AG09319 (cell line): ENCODE measurements at regions not wholly inside any gene's neighbourhood (a gene's known extent, or its start where the extent isn't known, plus 50 kb on each side); places are given as distances from the start of the nearest gene placed in this dataset.

Experiments
- DNase-seq: peaks from one replicate; pipeline ENCODE4 v3.0.0-alpha.2; 2010; ENCODE audit warnings: low read depth; ENCODE audit errors: extremely low read depth
- TF ChIP-seq, protein P1 (sequence below): IDR thresholded peaks from 2 replicates; pipeline ENCODE4 v1.5.1; 2011; ENCODE audit warnings: low read depth, mild to moderate bottlenecking, inconsistent platforms, low read length, moderate library complexity

DNA sequence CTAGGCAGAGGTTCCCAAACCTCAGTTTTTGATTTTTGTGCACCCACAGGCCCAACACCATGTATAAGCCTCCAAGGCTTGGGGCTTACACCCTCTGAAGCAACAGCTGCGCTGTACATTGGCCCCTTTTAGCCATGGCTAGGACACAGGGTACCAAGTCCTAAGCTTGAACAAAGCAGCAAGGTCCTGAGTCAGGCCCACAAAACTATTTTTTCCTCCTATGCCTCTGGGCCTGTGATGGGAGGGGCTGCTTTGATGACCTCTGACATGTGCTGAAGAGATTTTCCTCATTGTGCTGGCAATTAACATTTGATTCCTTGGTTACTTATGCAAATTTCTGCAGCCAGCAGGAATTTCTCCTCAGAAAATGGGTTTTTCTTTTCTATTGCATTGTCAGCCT lies 262.2 kb upstream of the CEP162 start:
- TF ChIP-seq, protein P1, sequence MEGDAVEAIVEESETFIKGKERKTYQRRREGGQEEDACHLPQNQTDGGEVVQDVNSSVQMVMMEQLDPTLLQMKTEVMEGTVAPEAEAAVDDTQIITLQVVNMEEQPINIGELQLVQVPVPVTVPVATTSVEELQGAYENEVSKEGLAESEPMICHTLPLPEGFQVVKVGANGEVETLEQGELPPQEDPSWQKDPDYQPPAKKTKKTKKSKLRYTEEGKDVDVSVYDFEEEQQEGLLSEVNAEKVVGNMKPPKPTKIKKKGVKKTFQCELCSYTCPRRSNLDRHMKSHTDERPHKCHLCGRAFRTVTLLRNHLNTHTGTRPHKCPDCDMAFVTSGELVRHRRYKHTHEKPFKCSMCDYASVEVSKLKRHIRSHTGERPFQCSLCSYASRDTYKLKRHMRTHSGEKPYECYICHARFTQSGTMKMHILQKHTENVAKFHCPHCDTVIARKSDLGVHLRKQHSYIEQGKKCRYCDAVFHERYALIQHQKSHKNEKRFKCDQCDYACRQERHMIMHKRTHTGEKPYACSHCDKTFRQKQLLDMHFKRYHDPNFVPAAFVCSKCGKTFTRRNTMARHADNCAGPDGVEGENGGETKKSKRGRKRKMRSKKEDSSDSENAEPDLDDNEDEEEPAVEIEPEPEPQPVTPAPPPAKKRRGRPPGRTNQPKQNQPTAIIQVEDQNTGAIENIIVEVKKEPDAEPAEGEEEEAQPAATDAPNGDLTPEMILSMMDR: no peak
- no peak for DNase-seq

DNA sequence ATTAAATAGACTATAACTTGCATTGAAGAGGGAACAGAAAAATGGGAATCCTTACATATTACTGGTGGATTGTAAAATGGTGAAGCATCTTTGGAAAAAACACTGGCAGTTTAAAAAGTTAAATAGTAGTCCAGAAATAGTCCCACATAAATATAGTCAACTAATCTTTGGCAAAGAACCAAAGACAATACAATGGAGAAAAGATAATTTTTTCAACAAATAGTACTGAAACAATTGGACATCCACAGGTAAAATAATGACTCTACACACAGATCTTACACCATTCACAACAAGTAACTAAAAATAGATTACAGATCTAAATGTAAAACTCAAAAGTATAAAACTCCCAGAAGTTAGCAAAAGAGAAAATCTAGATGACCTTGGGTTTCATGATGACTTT lies 259.1 kb upstream of the CEP162 start:
- DNase-seq: no peak
- TF ChIP-seq, protein P1: no peak

DNA sequence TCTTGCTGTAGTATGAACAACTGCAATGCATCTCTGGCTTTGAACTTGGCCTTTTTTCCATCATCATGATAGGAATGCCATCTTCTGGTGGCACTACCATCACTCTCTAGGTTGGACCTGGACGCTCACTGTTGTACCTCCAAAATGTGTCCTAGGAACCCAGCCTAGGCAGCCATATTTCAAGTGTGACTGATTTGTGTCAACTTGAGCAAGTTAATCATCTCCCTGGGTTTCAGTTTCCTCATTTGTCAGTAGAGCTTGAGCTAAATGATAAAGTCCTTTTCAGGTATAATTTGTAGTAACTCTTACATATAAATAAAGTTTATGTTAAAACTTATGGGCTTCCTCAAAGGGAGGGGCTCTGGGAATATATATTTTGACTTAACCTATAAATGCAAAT lies 241.7 kb upstream of the CEP162 start:
- no peak for DNase-seq
- TF ChIP-seq, protein P1: no peak

DNA sequence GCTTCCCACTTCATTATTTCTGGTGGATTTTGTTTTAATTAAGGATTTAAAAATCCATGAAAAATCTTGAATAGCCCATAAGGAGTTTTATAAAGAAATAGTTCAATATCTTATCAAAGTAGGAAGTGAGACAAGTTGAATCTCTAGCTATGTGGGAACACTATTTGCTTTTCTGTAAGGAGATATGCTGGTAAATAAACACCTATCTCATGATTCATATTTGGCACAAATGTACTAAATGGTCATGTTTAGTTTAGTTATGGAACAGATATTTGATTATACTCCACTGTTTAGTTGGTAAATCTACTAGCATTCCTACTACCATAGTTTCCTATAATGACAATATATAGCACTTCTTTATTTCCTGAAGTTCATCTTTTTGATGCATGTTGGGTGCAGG lies 239.9 kb upstream of the CEP162 start:
- TF ChIP-seq, protein P1: no peak
- DNase-seq: no peak

DNA sequence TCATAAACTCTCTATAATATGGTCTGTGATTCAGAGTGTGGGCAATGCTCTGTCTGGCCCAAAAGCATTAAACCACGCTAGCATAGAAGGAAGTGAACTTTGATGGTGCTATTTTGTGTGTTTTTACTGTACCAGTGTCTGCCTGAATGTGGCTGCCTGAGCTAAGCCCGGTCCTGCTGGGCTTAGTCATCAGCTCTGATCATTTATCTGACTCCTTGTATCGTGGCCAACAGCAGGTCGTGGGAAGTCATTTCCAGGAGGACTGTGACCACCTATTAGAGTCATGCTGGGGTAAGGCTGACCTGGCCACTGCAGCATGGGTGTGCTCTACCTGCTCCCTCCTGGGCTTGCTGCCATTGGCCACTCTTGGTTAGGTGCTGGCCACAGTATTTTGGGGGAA lies 239.1 kb upstream of the CEP162 start:
- TF ChIP-seq, protein P1: no peak
- no peak for DNase-seq

DNA sequence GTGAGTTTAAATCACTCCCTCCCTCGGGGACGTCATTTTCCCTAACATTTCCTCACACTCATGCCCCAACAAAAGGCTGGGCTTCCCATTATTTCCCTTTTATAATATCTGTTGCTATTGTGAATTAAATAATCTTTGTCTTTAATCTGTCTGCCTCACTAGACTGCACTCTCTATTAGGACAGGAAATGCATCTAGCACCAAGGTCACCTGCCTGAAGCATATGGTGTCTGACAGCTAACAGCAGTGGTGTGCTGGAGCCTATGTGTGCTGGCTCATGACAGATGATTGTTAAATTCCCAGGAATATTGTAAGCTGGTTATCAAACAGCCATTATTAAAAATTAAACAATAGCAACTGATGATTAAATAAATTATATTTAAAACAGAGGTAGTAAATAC lies 237.0 kb upstream of the CEP162 start:
- DNase-seq: no peak
- TF ChIP-seq, protein P1: no peak

DNA sequence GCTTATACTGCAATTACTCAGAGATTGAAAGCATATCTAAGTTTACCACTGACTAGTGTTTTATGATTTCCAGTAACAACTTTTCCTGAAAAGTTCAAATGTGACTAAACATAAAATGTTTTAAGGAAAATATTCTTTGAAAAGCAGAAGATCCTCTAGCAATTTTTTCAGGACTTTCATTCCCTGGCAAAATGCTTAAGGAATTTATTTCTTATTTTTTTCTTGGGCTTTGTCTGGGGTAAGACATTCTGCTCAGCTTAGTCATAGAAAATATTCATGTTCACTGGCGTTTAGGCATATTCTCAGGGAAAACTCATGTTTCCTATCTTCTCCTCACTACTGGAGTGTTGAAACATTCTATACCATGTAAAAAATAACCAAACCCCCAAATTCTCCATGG lies 235.3 kb upstream of the CEP162 start:
- DNase-seq: no peak
- TF ChIP-seq, protein P1: no peak
